ENCODE measurements at regions not wholly inside any gene's neighbourhood (a gene's known extent, or its start where the extent isn't known, plus 50 kb on each side); places are given as distances from the start of the nearest gene placed in this dataset.

DNA sequence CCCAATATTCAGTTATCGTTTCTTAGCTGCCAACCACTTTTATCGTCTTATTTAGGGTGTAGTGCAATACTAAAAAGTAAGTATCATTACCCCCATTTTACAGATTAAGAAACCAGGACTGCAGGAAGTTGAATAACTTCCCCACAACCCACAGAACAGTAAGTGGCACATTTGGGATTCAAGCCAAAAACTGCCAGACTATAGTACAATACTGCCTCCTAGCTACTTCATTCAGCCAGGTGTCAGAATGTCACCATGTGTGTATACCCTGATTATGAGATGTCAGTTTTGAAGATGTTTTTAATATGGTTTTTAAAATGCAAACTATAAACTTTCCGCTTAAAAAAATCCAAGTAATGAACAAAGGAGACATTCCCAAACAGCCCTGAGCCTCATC, 74.2 kb upstream of the PROK2 start:
- no peaks in the 10 kb centered on the region for H3K36me3 Mint-ChIP-seq
- Histone ChIP-seq H3K36me3 (replicated peaks in 1 of 2; ENCODE audit: control insufficient read depth in 1 of 2, insufficient read depth in 2 of 2, low read length in 2 of 2) (no peaks in the 10 kb centered on the region), H3K4me2 (replicated peaks; ENCODE audit: extremely low read depth, low read length, poor library complexity, severe bottlenecking) (peak overlapping the region; percentile 29), H3K4me1 (ENCODE audit: control insufficient read depth in 1 of 2, insufficient read depth in 2 of 2, low read length in 2 of 2) (peaks cover 14 to 27% of the 10 kb centered on the region in 2 donors), H3K9me3 (replicated peaks in 1 of 2; ENCODE audit: control insufficient read depth in 1 of 2, insufficient read depth in 1 of 2, low read length in 2 of 2) (peaks cover 7 to 11% of the 10 kb centered on the region in 2 donors), H3K9ac (ENCODE audit: insufficient read depth, low read length, poor library complexity, severe bottlenecking) (no peak overlapping the region), H3K27ac (ENCODE audit: low read depth in 1 of 2, low read length in 2 of 2) (peak overlapping the region in 1 of 2 donors; percentile 18), H3K27me3 (ENCODE audit: control insufficient read depth in 2 of 2, insufficient read depth in 2 of 2, low read length in 2 of 2) (peaks cover under 1 to 4% of the 10 kb centered on the region in 2 donors), H2AFZ (ENCODE audit: insufficient read depth, low read depth, low read length, poor library complexity, severe bottlenecking) (no peak overlapping the region), H4K20me1 (ENCODE audit: insufficient read depth, low read length) (no peaks in the 10 kb centered on the region), H3K79me2 (ENCODE audit: insufficient read depth, low read length) (no peaks in the 10 kb centered on the region), H3K4me3 (replicated peaks in 1 of 3; ENCODE audit: low read depth in 2 of 3, low read length in 3 of 3) (peak overlapping the region in 1 of 3 experiments; percentile 26)
- H3K27ac Mint-ChIP-seq = peak overlapping the region; percentile 73 to 95 (median 84)
- WGBS (ENCODE audit: insufficient coverage) = no CpG with 5 or more reads among the region's 3 CpGs
- H3K4me3 Mint-ChIP-seq = peak overlapping the region; percentile 6 to 57
- peak; percentile 78 to 93 (median 83) for DNase-seq
- peak; percentile 77 for TF ChIP-seq CTCF (IDR thresholded peaks at IDR 0.05)
- H3K27me3 Mint-ChIP-seq (ENCODE audit: low read depth in 3 of 3) = peaks cover 4 to 13% (median 5%) of the 10 kb centered on the region in 3 donors
- peaks cover 28% of the 10 kb centered on the region for H3K4me1 Mint-ChIP-seq
- intact Hi-C loops (cut with micrococcal nuclease) = loop anchor here (5.0 kb wide), 3 partner anchors 52 to 147 kb away; partner anchors contain the start of gene EIF4E3 (in 2 of the 2)
- H3K9me3 Mint-ChIP-seq = peaks cover 2 to 14% (median 13%) of the 10 kb centered on the region in 7 donors

DNA sequence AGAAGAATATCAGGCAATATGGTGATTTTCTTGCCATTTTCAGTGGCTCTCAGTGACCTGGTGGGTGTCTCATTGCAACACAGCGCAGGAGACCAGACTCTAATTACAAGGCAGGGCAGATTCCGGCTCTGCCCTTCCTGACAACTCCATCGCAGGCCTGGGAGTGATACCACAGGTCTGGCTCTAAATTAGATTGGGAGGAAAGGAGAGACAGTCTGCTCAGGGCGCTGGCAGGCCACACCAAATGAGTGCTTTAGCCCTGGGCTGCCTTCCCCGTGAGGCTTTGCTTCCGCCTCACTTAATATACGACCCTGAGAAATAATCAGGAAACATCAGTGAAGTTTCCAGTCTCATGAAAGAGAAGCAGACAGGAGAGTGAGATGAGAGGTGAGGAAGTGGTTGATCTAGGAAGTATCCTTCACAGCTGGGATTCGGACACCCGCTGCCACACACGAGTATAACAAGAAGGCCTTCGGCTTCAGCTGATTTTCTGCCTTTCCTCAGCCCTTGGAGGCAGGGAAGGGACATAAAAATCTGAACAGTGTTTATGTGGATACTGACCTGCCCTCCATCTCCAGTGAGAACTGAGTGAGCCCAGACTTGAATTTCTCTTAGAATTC, 73.7 kb upstream of the PROK2 start:
- Histone ChIP-seq H3K27ac (ENCODE audit: low read depth in 1 of 2, low read length in 2 of 2) (peak overlapping the region in 1 of 2 donors; percentile 18), H3K36me3 (replicated peaks in 1 of 2; ENCODE audit: control insufficient read depth in 1 of 2, insufficient read depth in 2 of 2, low read length in 2 of 2) (no peaks in the 10 kb centered on the region), H2AFZ (ENCODE audit: insufficient read depth, low read depth, low read length, poor library complexity, severe bottlenecking) (peak overlapping the region; percentile 26), H3K9ac (ENCODE audit: insufficient read depth, low read length, poor library complexity, severe bottlenecking) (no peak overlapping the region), H3K9me3 (replicated peaks in 1 of 2; ENCODE audit: control insufficient read depth in 1 of 2, insufficient read depth in 1 of 2, low read length in 2 of 2) (peaks cover 7 to 11% of the 10 kb centered on the region in 2 donors), H3K4me3 (replicated peaks in 1 of 3; ENCODE audit: low read depth in 2 of 3, low read length in 3 of 3) (peak overlapping the region in 1 of 3 experiments; percentile 26), H3K4me2 (replicated peaks; ENCODE audit: extremely low read depth, low read length, poor library complexity, severe bottlenecking) (peak overlapping the region; percentile 29), H3K27me3 (ENCODE audit: control insufficient read depth in 2 of 2, insufficient read depth in 2 of 2, low read length in 2 of 2) (peaks cover 0 to under 1% of the 10 kb centered on the region in 2 donors), H4K20me1 (ENCODE audit: insufficient read depth, low read length) (no peaks in the 10 kb centered on the region), H3K79me2 (ENCODE audit: insufficient read depth, low read length) (no peaks in the 10 kb centered on the region), H3K4me1 (ENCODE audit: control insufficient read depth in 1 of 2, insufficient read depth in 2 of 2, low read length in 2 of 2) (peaks cover 14 to 31% of the 10 kb centered on the region in 2 donors)
- Mint-ChIP-seq H3K27ac (peak overlapping the region; percentile 73 to 95 (median 84)), H3K9me3 (peaks cover 2 to 14% (median 13%) of the 10 kb centered on the region in 7 donors), H3K36me3 (no peaks in the 10 kb centered on the region), H3K4me3 (peak overlapping the region; percentile 6 to 57), H3K27me3 (ENCODE audit: low read depth in 3 of 3) (peaks cover 4 to 12% (median 4%) of the 10 kb centered on the region in 3 donors), H3K4me1 (peaks cover 33% of the 10 kb centered on the region)
- TF ChIP-seq CTCF (IDR thresholded peaks at IDR 0.05) = no peak
- WGBS (ENCODE audit: insufficient coverage) = 0% methylated on average over 4 of the region's 11 CpGs
- peak in 2 of 3 donors; percentile 22 to 24 for DNase-seq
- intact Hi-C loops (cut with micrococcal nuclease) = loop anchor here (5.0 kb wide), 3 partner anchors 51 to 146 kb away; partner anchors contain the start of gene EIF4E3 (in 2 of the 2)
